ENCODE measurements at regions not wholly inside any gene's neighbourhood (a gene's known extent, or its start where the extent isn't known, plus 50 kb on each side); places are given as distances from the start of the nearest gene placed in this dataset.

DNA sequence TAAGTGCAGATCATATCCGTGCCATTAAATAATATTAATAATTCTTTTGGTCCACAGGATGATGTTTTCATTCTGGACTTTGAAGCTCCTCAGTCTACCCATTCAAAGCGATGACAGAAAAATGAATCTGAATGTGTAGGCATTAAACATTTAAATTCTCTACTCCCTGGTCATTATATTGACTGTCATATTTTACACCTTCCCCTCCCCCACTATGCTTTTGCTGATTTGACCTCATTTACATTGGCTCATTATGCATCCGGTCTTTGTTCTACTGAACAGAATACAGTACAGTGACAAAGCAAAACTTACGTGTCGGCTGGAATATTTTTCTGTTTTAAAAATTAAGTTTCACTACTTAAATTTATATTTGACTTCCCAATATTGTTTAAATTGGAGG, 289.7 kb upstream of the TMEM161B start:
- no peaks in the 10 kb centered on the region for H3K27me3 ChIP-seq (ENCODE audit: control insufficient read depth, insufficient read depth, low read length)
- H3K4me1 ChIP-seq (ENCODE audit: control insufficient read depth, insufficient read depth, low read length): no peaks in the 10 kb centered on the region
- no peak for DNase-seq
- no peak overlapping the region for H3K4me3 ChIP-seq (ENCODE audit: low read length)
- no peak overlapping the region for H3K27ac ChIP-seq (ENCODE audit: low read length)
- H3K36me3 ChIP-seq (ENCODE audit: control insufficient read depth, insufficient read depth, low read length): no peaks in the 10 kb centered on the region
- no peaks in the 10 kb centered on the region for H3K9me3 ChIP-seq (replicated peaks; ENCODE audit: control insufficient read depth, low read depth, low read length)
- WGBS (ENCODE audit: insufficient coverage): no CpG with 5 or more reads among the region's 5 CpGs

DNA sequence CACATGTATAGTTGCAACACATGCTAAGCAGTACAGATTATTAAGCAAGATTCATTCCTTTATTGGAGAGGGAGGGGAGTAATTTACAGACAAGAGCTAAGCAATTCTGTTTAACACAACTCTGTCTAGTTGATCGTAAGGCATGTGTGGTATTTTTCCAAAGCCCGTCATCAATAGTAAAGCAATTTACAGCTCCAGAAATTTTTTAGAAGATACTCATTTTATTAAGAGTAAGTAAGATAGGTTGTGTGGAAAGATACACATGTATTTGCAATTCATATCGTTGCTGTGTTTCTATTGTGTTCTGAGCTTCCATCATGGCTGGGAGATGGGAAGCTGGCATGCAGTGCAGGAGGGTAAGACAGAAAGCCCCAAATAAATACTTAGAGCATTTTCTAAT, 289.2 kb upstream of the TMEM161B start:
- no CpG with 5 or more reads among the region's 3 CpGs for WGBS (ENCODE audit: insufficient coverage)

DNA sequence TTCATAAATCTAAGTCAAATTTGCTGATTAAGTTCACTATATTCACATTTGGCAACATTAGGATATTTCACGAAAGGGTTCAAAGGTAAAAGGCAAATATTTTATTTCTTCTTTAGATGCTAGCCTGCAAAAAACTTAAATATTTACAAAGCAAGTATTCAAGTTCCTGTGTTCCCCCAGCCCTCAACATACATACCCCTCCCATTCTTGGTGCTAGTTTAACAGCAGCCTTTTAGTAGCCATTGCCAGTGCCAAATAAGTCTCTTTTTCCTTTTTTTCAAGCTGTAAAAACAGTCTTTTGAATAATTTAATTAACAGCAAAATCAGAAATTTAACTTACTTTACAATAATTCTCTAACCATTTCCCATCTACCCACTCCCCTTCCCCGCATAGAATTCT, 288.5 kb upstream of the TMEM161B start:
- DNase-seq: no peak
- Histone ChIP-seq H3K27me3 (ENCODE audit: control insufficient read depth, insufficient read depth, low read length) (no peaks in the 10 kb centered on the region), H3K9me3 (replicated peaks; ENCODE audit: control insufficient read depth, low read depth, low read length) (no peaks in the 10 kb centered on the region), H3K4me3 (ENCODE audit: low read length) (no peak overlapping the region), H3K4me1 (ENCODE audit: control insufficient read depth, insufficient read depth, low read length) (no peaks in the 10 kb centered on the region), H3K27ac (ENCODE audit: low read length) (no peak overlapping the region), H3K36me3 (ENCODE audit: control insufficient read depth, insufficient read depth, low read length) (no peaks in the 10 kb centered on the region)
- WGBS (ENCODE audit: insufficient coverage): no CpG with 5 or more reads among the region's 2 CpGs

More for the DNA sequence above, 289.2 kb upstream of the TMEM161B start:
- no peak overlapping the region for H3K27ac ChIP-seq (ENCODE audit: low read length)
- DNase-seq: no peak
- no peaks in the 10 kb centered on the region for H3K36me3 ChIP-seq (ENCODE audit: control insufficient read depth, insufficient read depth, low read length)
- no peaks in the 10 kb centered on the region for H3K4me1 ChIP-seq (ENCODE audit: control insufficient read depth, insufficient read depth, low read length)
- H3K9me3 ChIP-seq (replicated peaks; ENCODE audit: control insufficient read depth, low read depth, low read length): no peaks in the 10 kb centered on the region
- no peak overlapping the region for H3K4me3 ChIP-seq (ENCODE audit: low read length)
- no peaks in the 10 kb centered on the region for H3K27me3 ChIP-seq (ENCODE audit: control insufficient read depth, insufficient read depth, low read length)

DNA sequence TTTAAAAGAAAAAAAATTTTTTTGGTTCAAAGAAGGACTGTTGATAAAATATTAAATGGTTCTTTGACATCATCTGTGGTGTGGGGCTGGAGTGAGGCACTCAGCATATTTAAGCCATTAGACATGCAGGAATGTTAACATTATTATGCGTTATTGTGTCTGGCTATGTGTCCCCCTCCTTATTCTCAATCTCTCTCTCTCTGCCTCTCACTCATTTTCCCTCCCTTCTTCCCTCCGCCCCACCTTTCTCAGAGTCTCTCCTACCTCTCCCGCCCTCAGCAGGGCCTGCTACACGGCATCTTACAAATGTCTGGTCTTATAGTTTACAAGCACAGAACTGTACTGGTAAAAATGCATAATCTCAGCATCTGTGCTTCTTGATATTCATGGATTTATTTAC, 287.8 kb upstream of the TMEM161B start:
- no CpG with 5 or more reads among the region's 4 CpGs for WGBS (ENCODE audit: insufficient coverage)
- no peak overlapping the region for H3K27ac ChIP-seq (ENCODE audit: low read length)
- H3K4me3 ChIP-seq (ENCODE audit: low read length): no peak overlapping the region
- no peaks in the 10 kb centered on the region for H3K27me3 ChIP-seq (ENCODE audit: control insufficient read depth, insufficient read depth, low read length)
- H3K9me3 ChIP-seq (replicated peaks; ENCODE audit: control insufficient read depth, low read depth, low read length): no peaks in the 10 kb centered on the region
- no peaks in the 10 kb centered on the region for H3K4me1 ChIP-seq (ENCODE audit: control insufficient read depth, insufficient read depth, low read length)
- no peak for DNase-seq
- H3K36me3 ChIP-seq (ENCODE audit: control insufficient read depth, insufficient read depth, low read length): no peaks in the 10 kb centered on the region

DNA sequence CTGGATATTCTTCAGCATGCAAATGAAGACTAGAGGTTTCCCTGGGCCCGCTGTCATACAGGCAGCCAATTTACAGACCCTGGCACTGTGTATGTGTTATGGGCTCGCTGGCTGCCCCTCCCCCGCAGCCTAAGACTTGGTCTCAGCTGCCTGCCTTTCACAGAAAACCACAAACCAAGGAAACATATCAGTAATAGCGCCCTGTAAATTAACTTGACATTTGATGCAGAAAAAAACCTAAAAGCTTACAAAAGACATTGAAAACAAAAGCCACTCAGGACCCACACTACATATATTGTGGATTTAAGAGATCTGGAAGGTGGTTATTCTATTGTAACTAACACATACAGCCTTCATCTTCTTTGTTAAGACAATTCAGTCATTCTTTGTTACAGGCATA, 287.0 kb upstream of the TMEM161B start:
- DNase-seq: no peak
- Histone ChIP-seq H3K4me1 (ENCODE audit: control insufficient read depth, insufficient read depth, low read length) (no peaks in the 10 kb centered on the region), H3K9me3 (replicated peaks; ENCODE audit: control insufficient read depth, low read depth, low read length) (no peaks in the 10 kb centered on the region), H3K36me3 (ENCODE audit: control insufficient read depth, insufficient read depth, low read length) (no peaks in the 10 kb centered on the region), H3K4me3 (ENCODE audit: low read length) (no peak overlapping the region), H3K27ac (ENCODE audit: low read length) (no peak overlapping the region), H3K27me3 (ENCODE audit: control insufficient read depth, insufficient read depth, low read length) (no peaks in the 10 kb centered on the region)
- 22% methylated on average over 3 of the region's 4 CpGs for WGBS (ENCODE audit: insufficient coverage)

DNA sequence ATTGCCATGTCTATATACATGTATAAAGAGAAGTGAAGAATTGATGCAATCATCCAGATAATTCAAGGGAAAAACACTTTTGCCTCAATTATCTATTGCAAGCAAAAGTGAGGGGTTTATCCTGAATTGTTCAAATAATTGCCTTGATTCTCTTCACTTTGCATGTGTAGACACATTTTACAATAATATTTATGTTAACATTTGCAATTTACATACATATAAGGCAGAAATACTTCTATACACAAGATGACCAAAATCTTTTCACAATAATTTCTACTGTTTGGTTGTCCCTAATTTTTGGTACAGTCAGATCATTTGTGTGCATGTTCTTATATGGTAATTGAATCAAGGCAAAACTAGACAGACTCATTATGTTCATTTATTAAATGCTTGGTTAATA, 285.3 kb upstream of the TMEM161B start:
- Histone ChIP-seq H3K36me3 (ENCODE audit: control insufficient read depth, insufficient read depth, low read length) (no peaks in the 10 kb centered on the region), H3K4me1 (ENCODE audit: control insufficient read depth, insufficient read depth, low read length) (no peaks in the 10 kb centered on the region), H3K4me3 (ENCODE audit: low read length) (no peak overlapping the region), H3K9me3 (replicated peaks; ENCODE audit: control insufficient read depth, low read depth, low read length) (no peaks in the 10 kb centered on the region), H3K27ac (ENCODE audit: low read length) (no peak overlapping the region), H3K27me3 (ENCODE audit: control insufficient read depth, insufficient read depth, low read length) (no peaks in the 10 kb centered on the region)
- DNase-seq: no peak

DNA sequence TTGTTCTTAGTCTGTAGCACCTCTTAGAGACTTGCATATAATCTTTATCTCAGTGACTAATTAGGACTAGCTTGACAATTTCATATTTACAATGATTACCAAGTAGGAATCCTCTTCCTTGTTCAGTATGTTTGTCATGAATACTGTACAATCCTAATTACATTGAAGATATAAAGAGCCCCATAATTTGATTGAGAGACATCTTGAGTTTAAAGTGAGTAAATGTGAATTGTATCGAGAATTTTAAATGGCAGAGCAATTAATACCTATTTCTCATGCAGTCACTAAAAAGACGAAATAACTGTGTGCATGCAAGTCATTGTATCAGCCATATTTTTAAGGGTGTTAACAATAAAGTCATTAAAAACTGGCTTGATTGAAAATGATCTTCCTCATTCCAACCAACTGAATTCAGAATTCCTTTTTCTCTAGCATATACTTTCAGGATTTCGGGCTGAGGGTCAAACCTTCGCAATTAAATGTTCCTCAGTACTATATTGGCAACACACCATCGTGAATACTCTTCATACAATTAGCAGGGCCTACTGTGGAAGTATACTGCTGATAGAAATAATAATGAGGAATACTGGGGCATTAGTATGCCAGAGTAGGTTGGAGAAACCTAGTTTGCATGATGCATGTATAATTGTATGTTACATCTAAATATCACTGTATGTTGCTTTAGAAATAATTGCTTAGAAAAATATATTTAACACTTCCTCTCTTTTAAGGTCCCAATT, 284.7 kb upstream of the TMEM161B start:
- DNase-seq: no peak
- no peaks in the 10 kb centered on the region for H3K9me3 ChIP-seq (replicated peaks; ENCODE audit: control insufficient read depth, low read depth, low read length)
- H3K27me3 ChIP-seq (ENCODE audit: control insufficient read depth, insufficient read depth, low read length): no peaks in the 10 kb centered on the region
- no peaks in the 10 kb centered on the region for H3K36me3 ChIP-seq (ENCODE audit: control insufficient read depth, insufficient read depth, low read length)
- H3K4me3 ChIP-seq (ENCODE audit: low read length): no peak overlapping the region
- no peak overlapping the region for H3K27ac ChIP-seq (ENCODE audit: low read length)
- WGBS (ENCODE audit: insufficient coverage): no CpG with 5 or more reads among the region's 5 CpGs
- no peaks in the 10 kb centered on the region for H3K4me1 ChIP-seq (ENCODE audit: control insufficient read depth, insufficient read depth, low read length)

DNA sequence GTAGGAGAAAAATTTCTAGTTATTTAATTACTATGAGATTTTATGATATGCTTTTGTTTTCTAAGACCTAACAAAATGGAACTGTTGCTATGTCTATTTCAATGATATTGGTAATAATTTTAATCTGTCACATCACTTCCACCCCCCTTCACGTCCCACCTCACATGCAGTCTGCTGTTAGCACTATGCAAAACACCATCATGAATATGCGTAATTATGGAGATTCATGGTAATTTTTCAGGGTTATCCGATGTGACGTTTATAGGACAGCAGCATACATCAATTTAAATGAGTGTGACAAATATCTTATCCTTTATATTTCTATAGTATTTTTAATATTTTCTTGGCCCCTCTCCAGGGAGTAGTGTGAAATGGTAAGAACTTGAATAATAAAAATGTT, 283.8 kb upstream of the TMEM161B start:
- H3K27ac ChIP-seq (ENCODE audit: low read length): no peak overlapping the region
- DNase-seq: no peak
- no CpG with 5 or more reads among the region's 4 CpGs for WGBS (ENCODE audit: insufficient coverage)
- no peaks in the 10 kb centered on the region for H3K27me3 ChIP-seq (ENCODE audit: control insufficient read depth, insufficient read depth, low read length)
- H3K4me3 ChIP-seq (ENCODE audit: low read length): no peak overlapping the region
- H3K9me3 ChIP-seq (replicated peaks; ENCODE audit: control insufficient read depth, low read depth, low read length): no peaks in the 10 kb centered on the region
- H3K4me1 ChIP-seq (ENCODE audit: control insufficient read depth, insufficient read depth, low read length): no peaks in the 10 kb centered on the region
- H3K36me3 ChIP-seq (ENCODE audit: control insufficient read depth, insufficient read depth, low read length): no peaks in the 10 kb centered on the region

DNA sequence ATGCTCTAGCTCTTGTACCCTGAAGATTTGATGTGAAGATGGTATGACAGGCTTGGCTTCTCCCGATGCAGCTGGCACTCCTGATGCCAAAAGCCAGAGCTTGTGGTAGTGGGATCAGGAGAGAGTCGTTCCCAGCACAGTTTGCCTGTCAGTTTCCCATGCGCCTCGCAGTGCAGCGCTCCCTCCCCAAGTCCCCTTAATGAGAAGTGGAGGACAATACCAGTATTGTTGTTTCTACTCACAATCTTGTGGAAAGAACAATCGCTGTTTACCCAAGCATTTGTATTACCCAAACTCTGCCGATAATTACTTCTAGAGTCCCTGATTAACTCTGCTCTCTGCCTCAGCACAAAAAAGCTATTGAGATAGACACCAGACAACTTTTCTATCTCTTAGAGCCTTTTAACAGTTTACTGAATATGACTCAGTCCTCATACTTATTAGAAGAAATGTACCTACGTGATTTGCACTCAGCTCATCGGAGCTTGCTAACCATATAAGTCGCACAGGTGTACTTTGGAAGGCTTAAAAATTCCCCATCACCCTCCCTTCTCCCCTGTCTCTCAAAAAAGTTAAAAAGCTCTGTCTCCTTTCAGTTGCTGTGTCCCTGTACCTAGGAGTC, 283.2 kb upstream of the TMEM161B start:
- Histone ChIP-seq H3K9me3 (replicated peaks; ENCODE audit: control insufficient read depth, low read depth, low read length) (no peaks in the 10 kb centered on the region), H3K4me1 (ENCODE audit: control insufficient read depth, insufficient read depth, low read length) (no peaks in the 10 kb centered on the region), H3K27ac (ENCODE audit: low read length) (no peak overlapping the region), H3K4me3 (ENCODE audit: low read length) (no peak overlapping the region), H3K36me3 (ENCODE audit: control insufficient read depth, insufficient read depth, low read length) (no peaks in the 10 kb centered on the region), H3K27me3 (ENCODE audit: control insufficient read depth, insufficient read depth, low read length) (no peaks in the 10 kb centered on the region)
- WGBS (ENCODE audit: insufficient coverage): 53% methylated on average over 5 of the region's 10 CpGs
- peak; percentile 0 for DNase-seq

DNA sequence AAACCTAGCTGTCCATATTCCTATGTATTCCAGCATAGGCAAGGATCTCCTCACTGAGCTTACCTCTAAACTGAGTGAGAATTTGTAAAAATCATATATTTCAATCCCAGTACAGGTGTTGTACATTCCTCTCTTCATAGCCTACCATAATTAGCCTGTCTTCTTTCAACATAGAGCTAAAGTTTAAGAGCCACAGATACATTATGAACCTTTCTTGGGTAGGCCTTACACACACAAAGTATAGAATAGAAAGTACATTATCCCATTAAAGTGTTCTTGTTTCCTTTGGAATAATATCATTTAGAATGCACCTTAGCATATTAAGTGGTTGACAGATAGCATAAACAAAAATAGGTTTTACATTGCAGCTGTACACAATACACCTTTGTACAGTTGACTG, 282.1 kb upstream of the TMEM161B start:
- H3K27me3 ChIP-seq (ENCODE audit: control insufficient read depth, insufficient read depth, low read length): no peaks in the 10 kb centered on the region
- DNase-seq: no peak
- H3K9me3 ChIP-seq (replicated peaks; ENCODE audit: control insufficient read depth, low read depth, low read length): no peaks in the 10 kb centered on the region
- no peaks in the 10 kb centered on the region for H3K36me3 ChIP-seq (ENCODE audit: control insufficient read depth, insufficient read depth, low read length)
- H3K27ac ChIP-seq (ENCODE audit: low read length): no peak overlapping the region
- no peak overlapping the region for H3K4me3 ChIP-seq (ENCODE audit: low read length)
- no peaks in the 10 kb centered on the region for H3K4me1 ChIP-seq (ENCODE audit: control insufficient read depth, insufficient read depth, low read length)

Data from muscle of leg (tissue), 3 donors.